GM19239 (cell line): ENCODE measurements at regions not wholly inside any gene's neighbourhood (a gene's known extent, or its start where the extent isn't known, plus 50 kb on each side); places are given as distances from the start of the nearest gene placed in this dataset.

Source experiments
- DNase-seq: peaks from one replicate; pipeline ENCODE4 v3.0.0; 2011; ENCODE audit warnings: low spot score; ENCODE audit not compliant: insufficient read length
- FAIRE-seq: peaks from 2 replicates; lab custom pipeline; 2011; peaks lifted over from hg19 to GRCh38; lab: Jason Lieb, UNC

- DNase-seq (no peak), FAIRE-seq (no peak)
Observed at GRCh38 chr12:103177639-103178255, 220.3 kb downstream of the ASCL1 start.

GRCh38 chr12:103178366-103179080 is 221.0 kb downstream of the ASCL1 start:
- DNase-seq (no peak), FAIRE-seq (no peak)

- DNase-seq (peak; percentile 9), FAIRE-seq (peak; percentile 85)
Observed at GRCh38 chr12:103181366-103182152, 224.1 kb downstream of the ASCL1 start.

GRCh38 chr12:103182299-103182698 is 224.8 kb downstream of the ASCL1 start:
- no peak for DNase-seq
- FAIRE-seq = no peak

GRCh38 chr12:103196467-103196866 is 239.0 kb downstream of the ASCL1 start:
- no peak for DNase-seq
- no peak for FAIRE-seq

GRCh38 chr12:103197725-103198388 is 240.4 kb downstream of the ASCL1 start:
- FAIRE-seq (no peak), DNase-seq (no peak)

- FAIRE-seq (no peak), DNase-seq (no peak)
Observed at GRCh38 chr12:103198499-103198898, 241.0 kb downstream of the ASCL1 start.

- no peak for DNase-seq
- FAIRE-seq = no peak
Observed at GRCh38 chr12:103205906-103206305, 248.4 kb downstream of the ASCL1 start.

GRCh38 chr12:103207936-103208335 is 250.5 kb downstream of the ASCL1 start:
- FAIRE-seq (no peak), DNase-seq (no peak)

- no peak for FAIRE-seq
- DNase-seq = no peak
Observed at GRCh38 chr12:103241184-103241583, 254.6 kb downstream of the C12orf42 start.

- no peak for FAIRE-seq
- DNase-seq = no peak
Observed at GRCh38 chr12:103244596-103244995, 251.2 kb downstream of the C12orf42 start.

GRCh38 chr12:103247531-103247930 is 248.2 kb downstream of the C12orf42 start:
- FAIRE-seq = no peak
- no peak for DNase-seq

GRCh38 chr12:103249607-103250006 is 246.2 kb downstream of the C12orf42 start:
- DNase-seq = no peak
- no peak for FAIRE-seq

- FAIRE-seq (no peak), DNase-seq (no peak)
Observed at GRCh38 chr12:103250487-103250886, 245.3 kb downstream of the C12orf42 start.
